IMR-90 (cell line): ENCODE measurements at regions not wholly inside any gene's neighbourhood (a gene's known extent, or its start where the extent isn't known, plus 50 kb on each side); places are given as distances from the start of the nearest gene placed in this dataset.

Source experiments
- ATAC-seq: fragments of 200-7000 bp; cut with Tn5 transposase; 2 replicates; pipeline ENCODE4 v1.9.1; 2020; ENCODE audit warnings: low read depth, mild to moderate bottlenecking, moderate library complexity
- BruUV-seq: library from RNA; stranded (reverse); fragments of 400-500 nt; replicated peaks from 2 replicates; lab custom pipeline; 2021; lab: Mats Ljungman, UMichigan
- CTCF ChIA-PET: fragments of 300-600 bp; formaldehyde crosslinking; extraction: SDS; loops from one replicate; lab custom pipeline; 2021; ENCODE audit warnings: antibody characterized with exemption; lab: Yijun Ruan, JAX
- POLR2A ChIA-PET: fragments of 300-600 bp; sonication (Branson Sonifier 250); formaldehyde crosslinking; loops from one replicate; lab custom pipeline; 2022; ENCODE audit warnings: antibody characterized with exemption; ENCODE audit not compliant: unreplicated experiment; lab: Charles Lee
- DNase-seq: peaks from one replicate; pipeline ENCODE4 v3.0.0; 2013
- H2AFZ ChIP-seq: replicated peaks from 2 replicates; pipeline ENCODE3; 2013; ENCODE audit warnings: low read length, mild to moderate bottlenecking; ENCODE audit not compliant: poor library complexity
- H2AK5ac ChIP-seq: 2 replicates; pipeline ENCODE4 v1.6.1; 2013; ENCODE audit warnings: low read depth, low read length, inconsistent platforms
- H2AK9ac ChIP-seq: replicated peaks from 2 replicates; pipeline ENCODE3; 2013; ENCODE audit warnings: mild to moderate bottlenecking, low read depth, low read length, moderate library complexity; ENCODE audit not compliant: poor library complexity
- H2BK120ac ChIP-seq: 2 replicates; pipeline ENCODE4 v1.6.1; 2013; ENCODE audit warnings: low read depth, low read length, inconsistent platforms
- H2BK15ac ChIP-seq: 3 replicates; pipeline ENCODE4 v1.6.1; 2013; ENCODE audit warnings: low read depth, low read length, inconsistent platforms
- H2BK20ac ChIP-seq: 2 replicates; pipeline ENCODE4 v1.6.1; 2013; ENCODE audit warnings: low read depth, mild to moderate bottlenecking, inconsistent platforms, low read length, moderate library complexity
- H2BK5ac ChIP-seq: 2 replicates; pipeline ENCODE4 v1.6.1; 2013; ENCODE audit warnings: mild to moderate bottlenecking, low read depth, low read length, inconsistent platforms; ENCODE audit not compliant: poor library complexity, severe bottlenecking
- H3K14ac ChIP-seq: replicated peaks from 2 replicates; pipeline ENCODE4 v1.6.1; 2013; ENCODE audit warnings: low read depth, low read length, inconsistent platforms
- H3K18ac ChIP-seq: 2 replicates; pipeline ENCODE4 v1.6.1; 2013; ENCODE audit warnings: low read depth, low read length, control low read depth
- H3K23ac ChIP-seq: 2 replicates; pipeline ENCODE4 v1.6.1; 2013; ENCODE audit warnings: low read depth, low read length, inconsistent platforms
- H3K27ac ChIP-seq: 2 replicates; pipeline ENCODE4 v1.5.1; 2013; ENCODE audit warnings: mild to moderate bottlenecking, control low read depth, low read length; ENCODE audit not compliant: insufficient read depth
- H3K27me3 ChIP-seq: 2 replicates; pipeline ENCODE4 v1.6.1; 2013; ENCODE audit warnings: low read length; ENCODE audit not compliant: control insufficient read depth, insufficient read depth
- H3K36me3 ChIP-seq: 2 replicates; pipeline ENCODE4 v1.6.1; 2013; ENCODE audit warnings: low read length, mixed read lengths; ENCODE audit not compliant: control insufficient read depth, insufficient read depth
- H3K4ac ChIP-seq: 2 replicates; pipeline ENCODE4 v1.6.1; 2013; ENCODE audit warnings: low read depth, low read length, inconsistent platforms
- H3K4me1 ChIP-seq: 2 replicates; pipeline ENCODE4 v1.6.1; 2013; ENCODE audit warnings: low read length, mixed read lengths; ENCODE audit not compliant: control insufficient read depth, insufficient read depth
- H3K4me2 ChIP-seq: 2 replicates; pipeline ENCODE4 v1.6.1; 2013; ENCODE audit warnings: low read depth, mild to moderate bottlenecking, control low read depth, low read length, moderate library complexity
- H3K4me3 ChIP-seq: 2 replicates; pipeline ENCODE4 v1.5.1; 2013; ENCODE audit warnings: low read depth, mild to moderate bottlenecking, control low read depth, low read length, moderate library complexity; ENCODE audit not compliant: insufficient read depth
- H3K56ac ChIP-seq: 2 replicates; pipeline ENCODE4 v1.6.1; 2013; ENCODE audit warnings: low read length, inconsistent platforms; ENCODE audit not compliant: insufficient read depth; ENCODE audit errors: extremely low read depth
- H3K79me1 ChIP-seq, 2 experiments: 2 replicates each; pipeline ENCODE4 v1.6.1; 2013; ENCODE audit warnings: low read length in 2 of 2, inconsistent platforms in 1 of 2, low read depth in 1 of 2
- H3K9ac ChIP-seq: 2 replicates; pipeline ENCODE4 v1.6.1; 2013; ENCODE audit warnings: low read depth, low read length, control low read depth
- H3K9me1 ChIP-seq: 2 replicates; pipeline ENCODE4 v1.6.1; 2013; ENCODE audit warnings: low read length, inconsistent platforms; ENCODE audit not compliant: insufficient read depth
- H3K9me3 ChIP-seq: 2 replicates; pipeline ENCODE4 v1.6.1; 2013; ENCODE audit warnings: low read length; ENCODE audit not compliant: control insufficient read depth, insufficient read depth
- H4K20me1 ChIP-seq: 2 replicates; pipeline ENCODE4 v1.6.1; 2013; ENCODE audit warnings: low read length, inconsistent platforms; ENCODE audit not compliant: insufficient read depth
- H4K5ac ChIP-seq: 2 replicates; pipeline ENCODE4 v1.6.1; 2013; ENCODE audit warnings: mild to moderate bottlenecking, low read depth, low read length, control low read depth
- H4K8ac ChIP-seq, 2 experiments: 2 replicates each; pipeline ENCODE4 v1.6.1; 2013; ENCODE audit warnings: low read depth in 2 of 2, low read length in 2 of 2, control low read depth in 1 of 2, inconsistent platforms in 1 of 2
- H4K91ac ChIP-seq: 2 replicates; pipeline ENCODE4 v1.6.1; 2013; ENCODE audit warnings: low read depth, low read length, inconsistent platforms; ENCODE audit not compliant: insufficient read depth
- BHLHE40 ChIP-seq: fragments of 150-350 bp; IDR thresholded peaks from 2 replicates; pipeline ENCODE4 v1.6.1; 2016; ENCODE audit warnings: mild to moderate bottlenecking, low read depth, low read length
- CEBPB ChIP-seq: IDR thresholded peaks from 2 replicates; pipeline ENCODE4 v1.6.1; 2012; ENCODE audit warnings: low read depth, low read length, improper control_type of control experiment
- CHD1 ChIP-seq: IDR thresholded peaks from 2 replicates; pipeline ENCODE4 v1.6.1; 2012; ENCODE audit warnings: low read depth, low read length, improper control_type of control experiment
- CTCF ChIP-seq: conservative IDR thresholded peaks from 2 replicates; pipeline ENCODE4 v1.5.1; 2012; ENCODE audit warnings: mild to moderate bottlenecking, low read depth, low read length, improper control_type of control experiment
- FOS ChIP-seq: fragments of 150-350 bp; IDR thresholded peaks from 2 replicates; pipeline ENCODE4 v1.6.1; 2016; ENCODE audit warnings: low read depth, low read length
- MAFK ChIP-seq: IDR thresholded peaks from 2 replicates; pipeline ENCODE4 v1.6.1; 2012; ENCODE audit warnings: low read depth, low read length, improper control_type of control experiment
- MAZ ChIP-seq: IDR thresholded peaks from 2 replicates; pipeline ENCODE4 v1.6.1; 2012; ENCODE audit warnings: low read depth, mild to moderate bottlenecking, low read length, improper control_type of control experiment, moderate library complexity, borderline replicate concordance
- MXI1 ChIP-seq: IDR thresholded peaks from 2 replicates; pipeline ENCODE4 v1.6.1; 2012; ENCODE audit warnings: low read depth, mild to moderate bottlenecking, low read length, moderate library complexity, borderline replicate concordance
- NFE2L2 ChIP-seq: fragments of 150-350 bp; IDR thresholded peaks from 2 replicates; pipeline ENCODE4 v1.6.1; 2016; ENCODE audit warnings: low read depth, mild to moderate bottlenecking, low read length
- POLR2A ChIP-seq: IDR thresholded peaks from 2 replicates; pipeline ENCODE4 v1.6.1; 2012; ENCODE audit warnings: mild to moderate bottlenecking, low read depth, low read length
- RAD21 ChIP-seq: IDR thresholded peaks from 2 replicates; pipeline ENCODE4 v1.6.1; 2012; ENCODE audit warnings: low read length, improper control_type of control experiment
- RCOR1 ChIP-seq: IDR thresholded peaks from 2 replicates; pipeline ENCODE4 v1.6.1; 2012; ENCODE audit warnings: mild to moderate bottlenecking, low read length, improper control_type of control experiment; ENCODE audit not compliant: insufficient replicate concordance
- RFX5 ChIP-seq: IDR thresholded peaks from 2 replicates; pipeline ENCODE4 v1.8.0; 2012; ENCODE audit warnings: low read depth, mild to moderate bottlenecking, low read length, moderate library complexity
- SMC3 ChIP-seq: fragments of 150-350 bp; IDR thresholded peaks from 2 replicates; pipeline ENCODE4 v1.6.1; 2016; ENCODE audit warnings: low read depth, mild to moderate bottlenecking, antibody characterized with exemption, low read length, moderate library complexity
- USF2 ChIP-seq: fragments of 150-350 bp; IDR thresholded peaks from 2 replicates; pipeline ENCODE4 v1.6.1; 2017; ENCODE audit warnings: mild to moderate bottlenecking, antibody characterized with exemption, low read length, low read depth
- WGBS, 2 experiments: methylation state at CpG; one replicate each; pipeline versions ENCODE4 v1.1.5 to v1.1.7; 2013; ENCODE audit warnings: missing lambda C conversion rate in 2 of 2; ENCODE audit not compliant: insufficient read length in 1 of 2; ENCODE audit errors: extremely low coverage in 2 of 2; 5-methylcytosine and 5-hydroxymethylcytosine counted together
- dilution Hi-C: fragments of 300-500 bp; cut with HindIII; formaldehyde crosslinking; loops from one replicate; pipeline ENCODE4 v1.14.3; 2018; ENCODE audit warnings: low sequenced_read_pairs; ENCODE audit not compliant: unreplicated experiment
- in situ Hi-C: fragments of 300-500 bp; cut with MboI; formaldehyde crosslinking; loops from 3 replicates; pipeline ENCODE4 v1.14.3; 2019; ENCODE audit warnings: low sequenced_read_pairs, inconsistent platforms, mixed read lengths
- intact Hi-C: fragments of 100-400 bp; cut with micrococcal nuclease; formaldehyde crosslinking; loops from 2 replicates; pipeline ENCODE4 v1.10.0; 2022
- TF ChIP-seq, protein P1 (sequence below): fragments of 150-350 bp; IDR thresholded peaks from 2 replicates; pipeline ENCODE4 v1.6.1; 2016; ENCODE audit warnings: low read depth, mild to moderate bottlenecking, low read length, moderate library complexity, borderline replicate concordance

- dilution Hi-C loops (no loop called here), in situ Hi-C loops (no loop called here), intact Hi-C loops (no loop called here)
- no peaks in the 10 kb centered on the region for H3K79me1 ChIP-seq
- H2AK5ac ChIP-seq = peak overlapping the region; percentile 23; the same call in 1 of the 2 replicates
- no peak overlapping the region for H3K23ac ChIP-seq
- no peak overlapping the region for H3K4me2 ChIP-seq
- H2AK9ac ChIP-seq = peak overlapping the region; percentile 55
- H3K27ac ChIP-seq = no peak overlapping the region
- no peak overlapping the region for H3K56ac ChIP-seq
- H3K36me3 ChIP-seq = no peaks in the 10 kb centered on the region
- peak overlapping the region; percentile 59 for H2AFZ ChIP-seq
- H4K8ac ChIP-seq = no peak overlapping the region; a peak in 1 of 4 replicates
- H3K4me1 ChIP-seq = peaks cover 2% of the 10 kb centered on the region; the same call in 1 of the 2 replicates
- 25% methylated on average over 1 of the region's 3 CpGs; no CpG with 5 or more reads in 1 of the 2 experiments for WGBS, 2 experiments
- no peaks in the 10 kb centered on the region; the same call in 1 of the 2 replicates for H3K9me1 ChIP-seq
- no peaks in the 10 kb centered on the region for H4K20me1 ChIP-seq
- 0 out of 3 replicates have a peak overlapping the region, but pooled peaks have one; percentile 34 for H2BK15ac ChIP-seq
- no peak for TF ChIP-seq USF2
- TF ChIP-seq FOS = no peak
- no peak for TF ChIP-seq RAD21
- no peak for TF ChIP-seq MXI1
- TF ChIP-seq BHLHE40 = no peak
- TF ChIP-seq, protein P1, sequence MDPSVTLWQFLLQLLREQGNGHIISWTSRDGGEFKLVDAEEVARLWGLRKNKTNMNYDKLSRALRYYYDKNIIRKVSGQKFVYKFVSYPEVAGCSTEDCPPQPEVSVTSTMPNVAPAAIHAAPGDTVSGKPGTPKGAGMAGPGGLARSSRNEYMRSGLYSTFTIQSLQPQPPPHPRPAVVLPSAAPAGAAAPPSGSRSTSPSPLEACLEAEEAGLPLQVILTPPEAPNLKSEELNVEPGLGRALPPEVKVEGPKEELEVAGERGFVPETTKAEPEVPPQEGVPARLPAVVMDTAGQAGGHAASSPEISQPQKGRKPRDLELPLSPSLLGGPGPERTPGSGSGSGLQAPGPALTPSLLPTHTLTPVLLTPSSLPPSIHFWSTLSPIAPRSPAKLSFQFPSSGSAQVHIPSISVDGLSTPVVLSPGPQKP = no peak
- TF ChIP-seq CTCF = no peak
- no peak for TF ChIP-seq MAZ
- no peak for TF ChIP-seq CHD1
- TF ChIP-seq SMC3 = no peak
- no peak for TF ChIP-seq NFE2L2
- no peak for TF ChIP-seq MAFK
- TF ChIP-seq POLR2A = no peak
- TF ChIP-seq RCOR1 = no peak
- no peak for TF ChIP-seq RFX5
- no peak for TF ChIP-seq CEBPB
- no peak overlapping the region for H2BK5ac ChIP-seq
- ChIA-PET POLR2A (no interaction called here), CTCF (no interaction called here)
- H2BK120ac ChIP-seq = peak overlapping the region; percentile 27; the same call in 1 of the 2 replicates
- H4K91ac ChIP-seq = no peak overlapping the region
- no peak for DNase-seq
- peaks cover 3% of the 10 kb centered on the region; the same call in 1 of the 2 replicates for H3K9me3 ChIP-seq
- no peak overlapping the region; the same call in 1 of the 2 replicates for H3K4ac ChIP-seq
- no peaks in the 10 kb centered on the region for H3K27me3 ChIP-seq
- no peak overlapping the region for H2BK20ac ChIP-seq
- H3K14ac ChIP-seq = peak overlapping the region; percentile 21; the same call in 1 of the 2 replicates
- no TSS peak for BruUV-seq
- peak overlapping the region; percentile 36; the same call in 1 of the 2 replicates for H4K5ac ChIP-seq
- no peak overlapping the region for H3K18ac ChIP-seq
- ATAC-seq = no peak
- no peak overlapping the region for H3K9ac ChIP-seq
- no peak overlapping the region for H3K4me3 ChIP-seq
Measured at GRCh38 chr1:59063501-59063900, 233.4 kb upstream of the FGGY start.
